Chondrocyte (in vitro differentiated cells): ENCODE measurements at regions not wholly inside any gene's neighbourhood (a gene's known extent, or its start where the extent isn't known, plus 50 kb on each side); places are given as distances from the start of the nearest gene placed in this dataset.
"Not testable (repeated sequence)": the region's sequence is repeated elsewhere in the genome, so short reads cannot be mapped to it uniquely, and the experiment has no call there.

Source experiments
- DNase-seq: peaks from one replicate; pipeline ENCODE4 v3.0.0; 2021; ENCODE audit warnings: mixed read lengths, low spot score
- H3K27ac Mint-ChIP-seq: one replicate; pipeline ENCODE4 v1.8.0; 2021; ENCODE audit warnings: mild to moderate bottlenecking, moderate library complexity, mixed read lengths; ENCODE audit not compliant: unreplicated experiment
- H3K27me3 Mint-ChIP-seq: 2 replicates; pipeline ENCODE4 v1.8.0; 2021; ENCODE audit warnings: low read depth, mixed read lengths
- H3K36me3 Mint-ChIP-seq: 2 replicates; pipeline ENCODE4 v1.8.0; 2021; ENCODE audit warnings: low read depth, mixed read lengths
- H3K4me1 Mint-ChIP-seq: 2 replicates; pipeline ENCODE4 v1.8.0; 2021; ENCODE audit warnings: low read depth, mild to moderate bottlenecking, mixed read lengths
- H3K4me3 Mint-ChIP-seq: one replicate; pipeline ENCODE4 v1.8.0; 2021; ENCODE audit warnings: mild to moderate bottlenecking, moderate library complexity, mixed read lengths; ENCODE audit not compliant: unreplicated experiment
- H3K9me3 Mint-ChIP-seq: 2 replicates; pipeline ENCODE4 v1.8.0; 2021; ENCODE audit warnings: low read depth, mixed read lengths
- TF ChIP-seq, protein P1 (sequence below): fragments of 200-600 bp; sonication (generic); IDR thresholded peaks from 2 replicates; pipeline ENCODE4 v1.5.0; 2021; ENCODE audit warnings: antibody characterized with exemption, mild to moderate bottlenecking, moderate library complexity

DNA sequence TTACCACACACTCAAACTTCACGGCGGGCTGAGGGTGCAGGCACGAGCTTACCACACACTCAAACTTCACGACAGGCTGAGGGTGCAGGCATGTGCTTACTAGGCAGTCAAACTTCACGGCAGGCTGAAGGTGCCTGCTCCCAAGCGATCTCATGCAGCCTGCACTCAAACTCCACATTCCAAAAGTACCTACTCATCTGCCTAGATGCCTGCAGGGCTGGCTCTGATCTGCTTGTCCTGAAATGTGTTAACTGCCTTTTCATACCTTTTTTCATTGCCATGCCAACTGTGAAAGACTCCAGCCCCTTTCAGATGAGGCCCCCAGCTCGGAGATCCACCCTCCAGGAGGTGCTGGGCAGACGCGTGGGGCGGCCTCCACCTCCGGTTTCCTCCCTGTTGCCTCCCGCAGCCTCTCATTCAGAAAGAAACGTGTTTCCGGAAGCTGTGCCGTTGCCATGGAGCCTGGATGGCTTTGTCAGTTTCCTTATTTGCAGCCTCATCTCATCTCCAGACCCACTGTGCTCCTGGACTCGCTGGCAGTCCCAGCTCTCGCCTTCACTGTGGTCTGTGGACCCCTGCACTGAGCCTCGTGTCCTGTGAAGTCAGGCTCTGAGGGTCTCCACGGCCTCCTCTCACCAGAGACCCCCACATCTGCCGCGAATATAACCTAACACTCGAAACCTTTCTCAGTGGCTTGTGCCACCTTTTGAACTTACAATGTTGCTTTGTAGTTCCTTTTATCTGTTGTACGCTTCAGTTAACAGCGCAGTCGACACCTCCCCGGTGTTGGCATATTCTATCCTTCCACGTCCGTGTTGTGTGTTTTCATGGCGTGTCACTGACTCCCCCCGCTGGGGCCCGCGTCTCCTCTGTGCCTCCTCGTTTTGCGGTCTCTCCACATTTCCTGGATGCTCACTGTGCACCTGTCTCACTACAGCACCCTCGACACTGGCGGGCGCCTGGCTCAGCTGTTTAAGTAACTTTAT is 106.1 kb upstream of the ALKAL2 start:
- Mint-ChIP-seq H3K27ac (peak overlapping the region; percentile 93), H3K9me3 (no peaks in the 10 kb centered on the region), H3K36me3 (no peaks in the 10 kb centered on the region), H3K4me1 (peaks cover 32% of the 10 kb centered on the region), H3K4me3 (peak overlapping the region; percentile 70), H3K27me3 (no peaks in the 10 kb centered on the region)
- TF ChIP-seq, protein P1, sequence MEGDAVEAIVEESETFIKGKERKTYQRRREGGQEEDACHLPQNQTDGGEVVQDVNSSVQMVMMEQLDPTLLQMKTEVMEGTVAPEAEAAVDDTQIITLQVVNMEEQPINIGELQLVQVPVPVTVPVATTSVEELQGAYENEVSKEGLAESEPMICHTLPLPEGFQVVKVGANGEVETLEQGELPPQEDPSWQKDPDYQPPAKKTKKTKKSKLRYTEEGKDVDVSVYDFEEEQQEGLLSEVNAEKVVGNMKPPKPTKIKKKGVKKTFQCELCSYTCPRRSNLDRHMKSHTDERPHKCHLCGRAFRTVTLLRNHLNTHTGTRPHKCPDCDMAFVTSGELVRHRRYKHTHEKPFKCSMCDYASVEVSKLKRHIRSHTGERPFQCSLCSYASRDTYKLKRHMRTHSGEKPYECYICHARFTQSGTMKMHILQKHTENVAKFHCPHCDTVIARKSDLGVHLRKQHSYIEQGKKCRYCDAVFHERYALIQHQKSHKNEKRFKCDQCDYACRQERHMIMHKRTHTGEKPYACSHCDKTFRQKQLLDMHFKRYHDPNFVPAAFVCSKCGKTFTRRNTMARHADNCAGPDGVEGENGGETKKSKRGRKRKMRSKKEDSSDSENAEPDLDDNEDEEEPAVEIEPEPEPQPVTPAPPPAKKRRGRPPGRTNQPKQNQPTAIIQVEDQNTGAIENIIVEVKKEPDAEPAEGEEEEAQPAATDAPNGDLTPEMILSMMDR, result no peak
- DNase-seq, result peak; percentile 89

DNA sequence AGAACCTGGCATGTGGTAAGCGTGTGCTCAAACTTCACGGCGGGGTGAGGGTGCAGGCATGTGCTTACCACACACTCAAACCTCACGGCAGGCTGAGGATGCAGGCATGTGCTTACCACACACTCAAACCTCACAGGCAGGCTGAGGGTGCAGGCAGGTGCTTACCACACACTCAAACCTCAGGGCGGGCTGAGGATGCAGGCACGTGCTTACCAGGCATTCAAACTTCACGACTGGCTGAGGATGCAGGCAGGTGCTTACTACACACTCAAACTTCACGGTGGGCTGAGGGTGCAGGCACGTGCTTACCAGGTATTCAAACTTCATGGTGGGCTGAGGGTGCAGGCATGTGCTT is 105.0 kb upstream of the ALKAL2 start:
- no peaks in the 10 kb centered on the region for H3K9me3 Mint-ChIP-seq
- TF ChIP-seq, protein P1, result no peak
- H3K4me3 Mint-ChIP-seq, result no peak overlapping the region
- no peaks in the 10 kb centered on the region for H3K27me3 Mint-ChIP-seq
- DNase-seq, result no peak
- no peaks in the 10 kb centered on the region for H3K36me3 Mint-ChIP-seq
- peaks cover 32% of the 10 kb centered on the region for H3K4me1 Mint-ChIP-seq
- H3K27ac Mint-ChIP-seq, result no peak overlapping the region

DNA sequence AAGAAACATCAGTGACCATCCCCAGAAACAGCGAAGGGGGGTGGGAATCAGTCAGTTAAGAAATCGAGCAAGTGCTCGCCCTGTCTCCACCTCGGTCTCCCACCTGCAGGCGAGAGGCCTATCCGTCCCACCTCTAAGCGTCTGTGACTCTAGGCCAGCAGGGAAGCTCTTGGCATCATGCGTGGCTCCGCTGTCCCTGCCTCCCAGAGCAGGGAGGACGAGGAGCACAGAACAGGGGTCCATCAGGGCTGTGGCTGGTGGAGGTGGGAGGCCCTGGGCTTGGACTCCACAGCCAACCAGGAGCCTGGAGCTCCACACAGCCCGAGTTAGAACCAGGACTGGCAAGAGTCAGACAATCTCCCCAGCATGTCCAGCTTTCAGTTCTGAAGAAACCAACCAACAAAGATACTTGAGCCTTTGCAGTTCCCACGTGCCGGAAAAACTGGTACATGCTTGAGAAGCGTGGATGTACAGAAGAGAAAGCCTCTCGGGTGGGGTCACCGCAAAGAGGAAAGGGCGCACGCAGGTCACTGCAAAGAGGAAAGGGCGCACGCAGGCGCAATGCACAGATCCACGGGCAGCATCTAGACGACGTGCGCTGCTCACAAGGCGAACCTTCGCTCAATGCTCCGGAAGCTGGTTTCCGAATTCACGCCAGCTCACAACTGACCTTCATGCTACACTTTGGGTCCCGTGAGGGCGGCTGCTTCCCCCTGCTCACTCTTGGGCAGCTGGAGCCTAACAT is 104.5 kb upstream of the ALKAL2 start:
- peak; percentile 88 for DNase-seq
- no peak overlapping the region for H3K4me3 Mint-ChIP-seq
- no peaks in the 10 kb centered on the region for H3K36me3 Mint-ChIP-seq
- no peak overlapping the region for H3K27ac Mint-ChIP-seq
- no peaks in the 10 kb centered on the region for H3K9me3 Mint-ChIP-seq
- H3K27me3 Mint-ChIP-seq, result no peaks in the 10 kb centered on the region
- TF ChIP-seq, protein P1, result no peak
- H3K4me1 Mint-ChIP-seq, result peaks cover 32% of the 10 kb centered on the region

DNA sequence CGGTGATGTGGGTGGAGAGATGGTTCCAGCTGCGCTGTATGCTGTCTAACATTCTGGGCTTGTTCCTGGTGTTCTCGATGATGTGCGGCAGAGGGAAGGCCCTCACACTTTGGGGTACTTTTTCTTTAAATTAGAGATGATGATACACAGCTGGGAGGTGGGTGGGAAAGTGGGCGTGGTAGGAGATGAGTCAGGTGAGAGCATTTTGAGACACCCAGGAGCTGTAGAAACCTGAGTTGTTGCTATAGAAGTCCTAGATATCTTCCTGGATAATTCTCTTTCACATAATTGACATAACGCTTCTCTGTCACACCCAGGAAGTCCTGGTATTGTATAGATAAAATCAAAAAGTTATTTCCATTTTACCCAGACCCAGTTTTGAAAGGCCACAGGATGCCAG is 103.8 kb upstream of the ALKAL2 start:
- H3K27me3 Mint-ChIP-seq, result no peaks in the 10 kb centered on the region
- H3K27ac Mint-ChIP-seq, result no peak overlapping the region
- DNase-seq, result no peak
- TF ChIP-seq, protein P1, result no peak
- peaks cover 30% of the 10 kb centered on the region for H3K4me1 Mint-ChIP-seq
- no peak overlapping the region for H3K4me3 Mint-ChIP-seq
- no peaks in the 10 kb centered on the region for H3K36me3 Mint-ChIP-seq
- H3K9me3 Mint-ChIP-seq, result no peaks in the 10 kb centered on the region

DNA sequence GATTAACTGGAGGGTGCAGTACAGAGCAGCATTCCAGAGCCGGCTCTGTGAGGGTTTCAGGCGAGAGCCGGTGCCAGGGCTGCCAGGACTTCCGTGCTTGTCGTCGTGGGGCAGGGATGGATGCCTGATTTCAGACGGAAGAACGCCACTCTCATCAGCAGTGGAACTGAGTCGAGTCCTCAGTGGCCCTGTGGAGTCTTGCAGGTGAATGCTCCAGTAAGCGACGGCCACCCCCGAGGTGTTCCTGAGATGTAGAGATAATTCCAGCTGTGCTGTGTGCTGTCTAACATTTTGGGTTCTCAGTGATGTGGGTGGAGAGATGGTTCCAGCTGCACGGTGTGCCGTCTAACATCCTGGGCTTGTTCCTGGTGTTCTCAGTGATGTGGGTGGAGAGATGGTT is 103.1 kb upstream of the ALKAL2 start:
- TF ChIP-seq, protein P1, result no peak
- H3K9me3 Mint-ChIP-seq, result no peaks in the 10 kb centered on the region

DNA sequence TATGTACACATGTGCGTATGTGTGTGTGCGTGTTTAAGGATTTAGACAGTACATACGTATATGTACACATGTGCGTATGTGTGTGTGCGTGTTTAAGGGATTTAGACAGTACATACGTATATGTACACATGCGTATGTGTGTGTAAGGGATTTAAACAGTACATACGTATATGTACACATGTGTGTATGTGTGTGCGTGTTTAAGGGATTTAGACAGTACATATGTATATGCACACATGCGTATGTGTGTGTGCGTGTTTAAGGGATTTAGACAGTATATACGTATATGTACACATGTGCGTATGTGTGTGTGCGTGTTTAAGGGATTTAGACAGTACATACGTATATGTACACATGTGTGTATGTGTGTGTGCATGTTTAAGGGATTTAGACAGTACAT is 102.1 kb upstream of the ALKAL2 start:
- not testable (repeated sequence) for H3K27me3 Mint-ChIP-seq, H3K36me3 Mint-ChIP-seq, H3K27ac Mint-ChIP-seq, H3K9me3 Mint-ChIP-seq, H3K4me3 Mint-ChIP-seq, DNase-seq
- peaks cover 22% of the 10 kb centered on the region for H3K4me1 Mint-ChIP-seq

More for the DNA sequence above, 103.1 kb upstream of the ALKAL2 start:
- no peak for DNase-seq
- H3K4me3 Mint-ChIP-seq, result no peak overlapping the region
- H3K4me1 Mint-ChIP-seq, result peaks cover 27% of the 10 kb centered on the region
- no peak overlapping the region for H3K27ac Mint-ChIP-seq
- H3K27me3 Mint-ChIP-seq, result no peaks in the 10 kb centered on the region
- H3K36me3 Mint-ChIP-seq, result no peaks in the 10 kb centered on the region

DNA sequence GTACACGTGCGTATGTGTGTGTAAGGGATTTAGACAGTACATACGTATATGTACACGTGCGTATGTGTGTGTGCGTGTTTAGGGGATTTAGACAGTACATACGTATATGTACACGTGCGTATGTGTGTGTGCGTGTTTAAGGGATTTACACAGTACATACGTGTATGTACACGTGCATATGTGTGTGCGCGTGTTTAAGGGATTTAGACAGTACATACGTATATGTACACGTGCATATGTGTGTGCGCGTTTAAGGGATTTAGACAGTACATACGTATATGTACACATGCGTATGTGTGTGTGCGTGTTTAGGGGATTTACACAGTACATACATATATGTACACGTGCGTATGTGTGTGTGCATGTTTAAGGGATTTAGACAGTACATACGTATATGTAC is 100.9 kb upstream of the ALKAL2 start:
- H3K9me3 Mint-ChIP-seq, H3K36me3 Mint-ChIP-seq, H3K27me3 Mint-ChIP-seq, DNase-seq, H3K4me3 Mint-ChIP-seq, H3K27ac Mint-ChIP-seq: not testable (repeated sequence)
- peaks cover 16% of the 10 kb centered on the region for H3K4me1 Mint-ChIP-seq
